WTC11 (cell line): ENCODE measurements at regions not wholly inside any gene's neighbourhood (a gene's known extent, or its start where the extent isn't known, plus 50 kb on each side); places are given as distances from the start of the nearest gene placed in this dataset.

Experiments used
- ATAC-seq: fragments of 200-7000 bp; cut with Tn5 transposase; 2 replicates; pipeline ENCODE4 v1.10.0; 2021; ENCODE audit warnings: mild to moderate bottlenecking, moderate library complexity
- CTCF ChIA-PET: fragments of 300-600 bp; sonication (Branson Sonifier 250); formaldehyde crosslinking; loops from one replicate; lab custom pipeline; 2021; ENCODE audit warnings: antibody characterized with exemption; lab: Charles Lee
- POLR2A ChIA-PET: fragments of 350-600 bp; sonication (Branson Sonifier 250); formaldehyde crosslinking; loops from one replicate; lab custom pipeline; 2021; ENCODE audit warnings: antibody characterized with exemption; lab: Charles Lee
- DNase-seq: peaks from one replicate; pipeline ENCODE4 v3.0.0; 2021; ENCODE audit warnings: low spot score
- H3K27ac Mint-ChIP-seq: 2 replicates; pipeline ENCODE4 v1.8.0; 2021; ENCODE audit warnings: mixed read lengths
- H3K27me3 Mint-ChIP-seq: 2 replicates; pipeline ENCODE4 v1.8.0; 2021; ENCODE audit warnings: low read depth, mild to moderate bottlenecking, moderate library complexity, mixed read lengths
- H3K36me3 Mint-ChIP-seq: 2 replicates; pipeline ENCODE4 v1.8.0; 2021; ENCODE audit warnings: mixed read lengths
- H3K4me1 Mint-ChIP-seq: 2 replicates; pipeline ENCODE4 v1.8.0; 2022; ENCODE audit warnings: mixed read lengths
- H3K4me3 Mint-ChIP-seq: 2 replicates; pipeline ENCODE4 v1.8.0; 2021; ENCODE audit warnings: mild to moderate bottlenecking, moderate library complexity, mixed read lengths
- H3K9me3 Mint-ChIP-seq: 2 replicates; pipeline ENCODE4 v1.8.0; 2021; ENCODE audit warnings: mixed read lengths
- ARID4B ChIP-seq: sonication (generic); formaldehyde crosslinking; IDR thresholded peaks from 2 replicates; pipeline ENCODE4 v1.8.0; 2023; ENCODE audit warnings: missing genetic modification reagents, mild to moderate bottlenecking, borderline replicate concordance
- ATF1 ChIP-seq: sonication (generic); formaldehyde crosslinking; IDR thresholded peaks from 2 replicates; pipeline ENCODE4 v1.8.1; 2023; ENCODE audit warnings: mild to moderate bottlenecking, moderate library complexity, missing genetic modification reagents
- GABPB1 ChIP-seq: sonication (generic); formaldehyde crosslinking; IDR thresholded peaks from 2 replicates; pipeline ENCODE4 v1.8.1; 2023; ENCODE audit warnings: mild to moderate bottlenecking, missing genetic modification reagents
- NFATC4 ChIP-seq: fragments of 250-450 bp; sonication (Bioruptor Pico); IDR thresholded peaks from 2 replicates; pipeline ENCODE4 v1.9.0; 2021; ENCODE audit warnings: mild to moderate bottlenecking
- NFE2L1 ChIP-seq: sonication (generic); formaldehyde crosslinking; IDR thresholded peaks from 2 replicates; pipeline ENCODE4 v1.8.1; 2023; ENCODE audit warnings: missing genetic modification reagents
- OVOL2 ChIP-seq: fragments of 250-450 bp; sonication (Bioruptor Pico); IDR thresholded peaks from 2 replicates; pipeline ENCODE4 v1.9.0; 2021; ENCODE audit warnings: mild to moderate bottlenecking, borderline replicate concordance
- RELA ChIP-seq: sonication (generic); formaldehyde crosslinking; IDR thresholded peaks from 2 replicates; pipeline ENCODE4 v1.8.1; 2022; ENCODE audit warnings: missing genetic modification reagents, mild to moderate bottlenecking, borderline replicate concordance
- SOX15 ChIP-seq: fragments of 250-450 bp; sonication (Bioruptor Pico); IDR thresholded peaks from 2 replicates; pipeline ENCODE4 v1.9.0; 2021; ENCODE audit warnings: mild to moderate bottlenecking
- TCF7 ChIP-seq: sonication (generic); formaldehyde crosslinking; IDR thresholded peaks from 2 replicates; pipeline ENCODE4 v1.8.0; 2022; ENCODE audit warnings: mild to moderate bottlenecking, low read depth, missing genetic modification reagents, moderate library complexity
- TEAD1 ChIP-seq: sonication (generic); formaldehyde crosslinking; IDR thresholded peaks from 2 replicates; pipeline ENCODE4 v1.8.0; 2022; ENCODE audit warnings: mild to moderate bottlenecking, missing genetic modification reagents
- TEAD4 ChIP-seq: sonication (generic); formaldehyde crosslinking; IDR thresholded peaks from 2 replicates; pipeline ENCODE4 v1.8.0; 2022; ENCODE audit warnings: mild to moderate bottlenecking, missing genetic modification reagents
- ZBTB21 ChIP-seq: sonication (generic); formaldehyde crosslinking; IDR thresholded peaks from 2 replicates; pipeline ENCODE4 v1.8.1; 2023; ENCODE audit warnings: mild to moderate bottlenecking, missing genetic modification reagents, borderline replicate concordance
- ZNF232 ChIP-seq: sonication (generic); formaldehyde crosslinking; IDR thresholded peaks from 2 replicates; pipeline ENCODE4 v1.8.0; 2022; ENCODE audit warnings: mild to moderate bottlenecking, missing genetic modification reagents
- ZNF396 ChIP-seq: fragments of 250-450 bp; sonication (Bioruptor Pico); IDR thresholded peaks from 2 replicates; pipeline ENCODE4 v1.8.0; 2021; ENCODE audit warnings: mild to moderate bottlenecking, moderate library complexity, borderline replicate concordance
- ZNF416 ChIP-seq: fragments of 250-450 bp; sonication (Bioruptor Pico); IDR thresholded peaks from 2 replicates; pipeline ENCODE4 v1.9.0; 2021; ENCODE audit warnings: mild to moderate bottlenecking, inconsistent platforms
- ZNF423 ChIP-seq: fragments of 250-450 bp; sonication (Bioruptor Pico); IDR thresholded peaks from 2 replicates; pipeline ENCODE4 v2.1.2; 2022; ENCODE audit warnings: mild to moderate bottlenecking, moderate library complexity
- ZNF425 ChIP-seq: fragments of 250-450 bp; sonication (Bioruptor Pico); conservative IDR thresholded peaks from 2 replicates; pipeline ENCODE4 v1.9.0; 2021; ENCODE audit warnings: mild to moderate bottlenecking
- ZNF512 ChIP-seq: sonication (generic); formaldehyde crosslinking; IDR thresholded peaks from 2 replicates; pipeline ENCODE4 v1.8.1; 2022; ENCODE audit warnings: missing genetic modification reagents, borderline replicate concordance
- TF ChIP-seq, protein P1 (sequence below): sonication (generic); formaldehyde crosslinking; IDR thresholded peaks from 2 replicates; pipeline ENCODE4 v1.8.1; 2022; ENCODE audit warnings: low read depth, mild to moderate bottlenecking, moderate library complexity, missing genetic modification reagents, borderline replicate concordance
- TF ChIP-seq, protein P2 (sequence below): fragments of 250-450 bp; sonication (Bioruptor Pico); IDR thresholded peaks from 2 replicates; pipeline ENCODE4 v1.8.0; 2021; ENCODE audit warnings: mild to moderate bottlenecking

DNA sequence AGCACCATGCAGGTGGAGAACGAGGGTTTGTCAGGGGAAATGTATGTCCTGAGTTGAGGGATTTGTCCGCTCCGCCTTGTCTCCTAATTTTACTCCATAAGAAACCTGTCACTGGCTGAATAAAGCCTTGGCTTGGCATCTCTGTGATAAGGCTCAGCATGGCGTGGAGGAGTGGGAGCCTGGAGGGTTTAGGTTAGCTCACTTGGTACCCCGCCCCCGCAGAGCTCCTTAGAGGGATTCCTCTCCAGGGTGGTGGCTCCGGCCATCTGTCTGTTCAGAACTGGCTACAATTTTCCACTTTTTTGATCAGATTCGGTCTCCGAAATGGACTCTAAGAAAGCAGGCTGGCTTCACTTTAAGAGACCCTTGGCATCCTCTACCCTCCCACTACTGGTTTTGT lies 192.2 kb upstream of the SYNDIG1 start (continued):
- TF ChIP-seq ARID4B (CRISPR knock-in tag) (no peak), RELA (CRISPR knock-in tag) (no peak), TEAD4 (CRISPR knock-in tag) (no peak), OVOL2 (CRISPR knock-in tag) (no peak), ZNF416 (CRISPR knock-in tag) (no peak), NFE2L1 (CRISPR knock-in tag) (no peak), SOX15 (CRISPR knock-in tag) (no peak)
- TF ChIP-seq, all 79 proteins: peak for 0

DNA sequence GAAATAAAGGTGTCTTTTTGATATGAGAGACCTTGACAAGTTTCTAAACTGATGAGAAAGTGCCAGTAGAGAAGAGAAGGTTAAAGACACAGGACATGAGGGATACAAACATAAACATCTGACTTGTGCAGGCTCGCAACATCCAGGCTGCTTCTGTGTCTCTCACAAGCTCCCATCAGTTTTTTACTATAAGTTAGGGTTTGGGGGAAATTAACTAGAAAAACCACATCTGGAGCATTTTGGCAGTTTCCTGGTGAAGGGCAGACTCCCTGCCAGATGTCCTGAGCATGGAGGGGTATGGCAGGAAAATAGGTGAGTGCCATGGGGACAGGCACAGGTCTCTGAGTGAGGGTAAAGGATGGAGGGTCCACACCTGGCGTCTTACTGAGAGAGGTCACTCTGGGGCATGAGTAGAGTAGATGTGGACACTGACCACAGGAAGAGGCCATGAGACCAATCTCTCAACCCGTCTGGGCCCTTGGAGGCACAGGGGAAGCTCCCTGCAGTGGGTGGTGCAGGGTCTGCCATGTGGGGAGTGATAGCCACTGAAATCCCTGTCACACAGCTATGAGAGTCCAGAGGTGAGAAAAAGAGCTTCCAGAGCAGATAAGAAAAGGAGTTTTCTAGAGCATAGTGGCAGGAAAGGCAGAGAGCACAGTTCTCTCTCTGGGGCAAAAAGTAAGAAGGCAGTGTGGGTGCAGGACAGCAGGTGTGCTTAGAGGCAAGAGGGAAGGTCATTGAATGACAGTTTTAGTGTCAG lies 193.3 kb upstream of the SYNDIG1 start:
- POLR2A ChIA-PET = no interaction called here
- H3K27me3 Mint-ChIP-seq = no peaks in the 10 kb centered on the region
- no peaks in the 10 kb centered on the region for H3K36me3 Mint-ChIP-seq
- CTCF ChIA-PET = no interaction called here
- peaks cover 9% of the 10 kb centered on the region for H3K9me3 Mint-ChIP-seq
- no peak overlapping the region for H3K4me3 Mint-ChIP-seq
- ATAC-seq (no peak), DNase-seq (no peak)
- no peak overlapping the region for H3K27ac Mint-ChIP-seq
- peaks cover 6% of the 10 kb centered on the region; the same call in 1 of the 2 replicates for H3K4me1 Mint-ChIP-seq
- TF ChIP-seq ZNF512 (CRISPR knock-in tag) (no peak), ZNF423 (no peak), TEAD1 (CRISPR knock-in tag) (no peak), ZNF425 (CRISPR knock-in tag) (no peak), ZBTB21 (CRISPR knock-in tag) (no peak), ZNF396 (CRISPR knock-in tag) (no peak), ATF1 (CRISPR knock-in tag) (no peak), GABPB1 (CRISPR knock-in tag) (no peak), TCF7 (CRISPR knock-in tag) (no peak), ARID4B (CRISPR knock-in tag) (no peak), NFATC4 (CRISPR knock-in tag) (no peak), ZNF232 (CRISPR knock-in tag) (no peak)
- TF ChIP-seq, protein P1, sequence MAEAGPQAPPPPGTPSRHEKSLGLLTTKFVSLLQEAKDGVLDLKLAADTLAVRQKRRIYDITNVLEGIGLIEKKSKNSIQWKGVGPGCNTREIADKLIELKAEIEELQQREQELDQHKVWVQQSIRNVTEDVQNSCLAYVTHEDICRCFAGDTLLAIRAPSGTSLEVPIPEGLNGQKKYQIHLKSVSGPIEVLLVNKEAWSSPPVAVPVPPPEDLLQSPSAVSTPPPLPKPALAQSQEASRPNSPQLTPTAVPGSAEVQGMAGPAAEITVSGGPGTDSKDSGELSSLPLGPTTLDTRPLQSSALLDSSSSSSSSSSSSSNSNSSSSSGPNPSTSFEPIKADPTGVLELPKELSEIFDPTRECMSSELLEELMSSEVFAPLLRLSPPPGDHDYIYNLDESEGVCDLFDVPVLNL (CRISPR knock-in tag) = no peak
- TF ChIP-seq, protein P2, sequence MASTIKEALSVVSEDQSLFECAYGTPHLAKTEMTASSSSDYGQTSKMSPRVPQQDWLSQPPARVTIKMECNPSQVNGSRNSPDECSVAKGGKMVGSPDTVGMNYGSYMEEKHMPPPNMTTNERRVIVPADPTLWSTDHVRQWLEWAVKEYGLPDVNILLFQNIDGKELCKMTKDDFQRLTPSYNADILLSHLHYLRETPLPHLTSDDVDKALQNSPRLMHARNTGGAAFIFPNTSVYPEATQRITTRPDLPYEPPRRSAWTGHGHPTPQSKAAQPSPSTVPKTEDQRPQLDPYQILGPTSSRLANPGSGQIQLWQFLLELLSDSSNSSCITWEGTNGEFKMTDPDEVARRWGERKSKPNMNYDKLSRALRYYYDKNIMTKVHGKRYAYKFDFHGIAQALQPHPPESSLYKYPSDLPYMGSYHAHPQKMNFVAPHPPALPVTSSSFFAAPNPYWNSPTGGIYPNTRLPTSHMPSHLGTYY (CRISPR knock-in tag) = no peak
